ENCODE measurements at regions not wholly inside any gene's neighbourhood (a gene's known extent, or its start where the extent isn't known, plus 50 kb on each side); places are given as distances from the start of the nearest gene placed in this dataset.

DNA sequence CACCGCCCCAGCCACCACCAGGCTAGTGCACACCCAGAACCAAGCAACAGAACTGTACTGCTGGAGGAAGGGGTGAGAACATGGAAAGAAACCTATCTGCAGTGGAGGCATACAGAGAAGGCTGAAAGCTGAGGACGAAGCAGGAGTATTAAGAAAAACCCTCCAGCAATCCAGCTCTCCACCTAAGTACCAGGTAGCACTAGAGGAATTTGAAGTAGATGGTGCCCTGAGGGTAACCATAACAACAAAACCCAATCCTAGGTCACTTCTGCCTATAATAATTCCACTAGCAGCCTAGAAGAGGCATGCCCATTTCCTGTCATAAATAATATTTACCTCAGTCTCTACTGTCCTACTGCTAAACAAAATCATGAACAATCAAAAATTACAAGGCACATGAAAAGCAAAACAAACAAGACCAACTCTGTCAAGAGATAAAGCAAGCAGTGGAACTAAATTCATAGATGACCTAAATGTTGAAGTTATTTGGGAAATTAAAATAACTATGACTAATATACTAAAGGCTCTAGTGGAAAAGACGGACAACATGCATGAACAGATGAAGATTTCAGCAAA, 51.1 kb downstream of the HYCC1 start:
- no peak for DNase-seq

GRCh38 chr7:22958742-22959141, 55.2 kb downstream of the HYCC1 start:
- no peak for DNase-seq

DNA sequence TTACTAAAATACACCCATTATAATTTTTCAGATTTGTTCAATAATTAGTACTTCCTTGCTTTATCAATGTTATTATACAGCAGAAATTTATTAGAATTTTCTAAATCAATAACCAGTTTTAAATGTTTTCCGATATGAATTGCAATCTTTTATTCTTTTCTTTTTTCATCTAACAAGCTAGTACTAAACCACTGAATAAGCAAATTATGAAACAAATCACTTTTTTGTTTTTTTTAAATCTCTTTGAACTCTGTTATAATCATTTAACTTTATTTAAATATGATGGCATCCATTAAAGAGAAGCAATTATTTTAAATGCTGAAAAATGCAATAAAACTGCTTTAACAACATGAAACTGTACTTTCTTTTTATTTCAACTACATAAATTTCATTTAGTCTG, 59.7 kb downstream of the HYCC1 start:
- DNase-seq, result no peak

GRCh38 chr7:22952306-22953015, 61.5 kb downstream of the HYCC1 start:
- no peak for DNase-seq

GRCh38 chr7:22949944-22950343, 64.0 kb downstream of the HYCC1 start:
- DNase-seq, result no peak

- no peak for DNase-seq
These were observed 64.7 kb downstream of the HYCC1 start for GRCh38 chr7:22949221-22949620.

- no peak for DNase-seq
These were observed 65.2 kb downstream of the HYCC1 start for GRCh38 chr7:22948770-22949169.

DNA sequence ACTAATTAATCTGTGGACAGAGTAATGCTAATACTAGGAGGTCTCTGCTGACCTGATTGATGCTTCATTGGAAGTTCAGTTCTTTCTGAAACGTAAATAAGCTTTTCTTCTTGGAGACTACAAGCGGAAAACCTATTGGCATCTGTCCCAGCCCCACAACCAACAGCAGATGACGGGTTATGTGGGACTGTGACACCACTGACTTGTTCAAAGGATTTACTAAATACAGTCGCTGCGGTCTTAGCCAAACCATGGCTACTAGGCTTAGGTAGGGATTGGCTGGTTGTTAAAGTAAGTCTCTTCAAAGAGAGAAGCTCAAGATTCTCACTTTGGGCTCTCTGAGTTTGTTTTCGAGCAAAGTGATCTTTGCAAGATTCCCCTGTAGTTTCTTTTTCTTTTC, 68.3 kb downstream of the HYCC1 start:
- DNase-seq, result no peak

- DNase-seq, result no peak
These were observed 69.4 kb downstream of the HYCC1 start for GRCh38 chr7:22944510-22944909.

DNA sequence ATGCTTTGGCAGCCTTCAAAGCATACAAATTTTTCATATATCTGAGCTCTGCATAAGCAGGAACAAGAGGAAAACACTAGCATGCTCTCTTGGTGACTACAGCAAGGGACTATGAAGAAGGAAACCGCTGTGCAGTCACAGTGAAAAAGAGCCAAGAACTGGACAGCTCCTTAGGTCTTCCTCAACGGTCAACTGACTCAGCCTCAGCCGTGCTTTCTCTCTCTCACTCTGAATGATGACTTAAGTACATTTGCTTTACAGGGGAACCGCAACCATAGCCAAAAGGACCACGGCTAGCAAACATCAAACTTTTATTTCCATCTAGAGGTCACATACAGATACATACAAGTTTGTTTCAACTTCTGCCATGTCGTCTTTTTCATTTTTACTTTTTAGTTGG, 69.9 kb downstream of the HYCC1 start:
- no peak for DNase-seq

GRCh38 chr7:22942191-22942590, 71.7 kb downstream of the HYCC1 start:
- DNase-seq, result no peak

DNA sequence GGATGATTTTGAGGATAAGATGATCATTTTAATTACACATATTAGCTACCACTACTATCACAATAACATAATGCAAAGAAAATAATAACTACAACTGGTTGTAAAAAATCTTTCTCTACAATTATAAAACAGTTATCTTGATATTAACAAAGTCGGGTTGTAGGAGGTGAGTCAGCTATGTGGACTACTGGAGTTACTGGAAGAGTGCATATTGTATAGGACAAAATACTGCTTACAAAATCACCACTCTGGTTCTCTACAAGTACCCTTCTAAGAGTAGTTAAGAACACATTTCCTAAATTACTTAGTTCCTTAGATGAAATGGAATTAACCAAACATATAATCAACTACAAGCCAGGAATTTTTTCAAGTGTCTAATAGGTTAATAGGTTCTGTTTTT, 74.1 kb downstream of the HYCC1 start:
- DNase-seq, result no peak

GRCh38 chr7:22937946-22938345, 76.0 kb downstream of the HYCC1 start:
- no peak for DNase-seq

GRCh38 chr7:22936246-22936645, 77.7 kb downstream of the HYCC1 start:
- no peak for DNase-seq

GRCh38 chr7:22935269-22935668, 78.7 kb downstream of the HYCC1 start:
- no peak for DNase-seq

- DNase-seq, result no peak
These were observed 79.4 kb downstream of the HYCC1 start for GRCh38 chr7:22934473-22935065.

DNA sequence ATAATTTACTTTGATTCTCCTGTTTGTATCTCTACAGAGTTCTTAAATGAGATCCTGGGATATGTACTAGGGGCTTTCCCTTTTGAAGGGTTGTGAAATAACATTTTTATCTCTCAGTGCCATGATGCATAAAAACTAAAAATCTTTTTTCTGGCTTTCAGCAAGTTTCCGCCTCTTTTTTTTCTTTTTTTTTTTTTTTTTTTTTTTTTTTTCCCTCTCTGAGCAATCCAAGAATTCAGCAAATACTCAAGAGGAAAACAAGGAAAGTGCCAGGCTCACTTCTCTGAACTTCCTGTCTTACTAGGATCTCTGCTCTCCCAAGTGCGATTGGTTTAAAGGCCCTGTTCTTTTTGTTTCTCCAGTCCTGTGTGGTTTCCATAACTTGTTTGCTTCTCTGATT, 79.9 kb downstream of the HYCC1 start:
- no peak for DNase-seq

DNA sequence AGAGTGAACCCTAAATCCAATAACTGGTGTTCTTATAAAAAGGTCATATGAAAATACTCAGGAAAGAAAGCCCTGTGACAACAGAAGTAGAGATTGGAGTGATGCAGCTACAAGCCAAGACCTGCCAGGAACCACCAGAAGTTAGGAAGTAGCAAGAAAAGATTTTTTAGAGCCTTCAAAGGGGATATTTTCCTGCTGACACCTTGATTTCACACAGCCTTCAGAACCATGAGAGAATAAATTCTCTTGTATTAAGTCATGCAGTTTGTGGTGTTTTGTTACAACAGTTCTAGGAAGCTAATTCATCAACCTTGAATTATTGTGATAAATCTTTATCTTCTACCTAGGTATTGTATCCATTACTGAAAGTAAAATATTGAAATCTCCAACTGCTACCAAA, 81.0 kb downstream of the HYCC1 start:
- DNase-seq, result no peak

DNA sequence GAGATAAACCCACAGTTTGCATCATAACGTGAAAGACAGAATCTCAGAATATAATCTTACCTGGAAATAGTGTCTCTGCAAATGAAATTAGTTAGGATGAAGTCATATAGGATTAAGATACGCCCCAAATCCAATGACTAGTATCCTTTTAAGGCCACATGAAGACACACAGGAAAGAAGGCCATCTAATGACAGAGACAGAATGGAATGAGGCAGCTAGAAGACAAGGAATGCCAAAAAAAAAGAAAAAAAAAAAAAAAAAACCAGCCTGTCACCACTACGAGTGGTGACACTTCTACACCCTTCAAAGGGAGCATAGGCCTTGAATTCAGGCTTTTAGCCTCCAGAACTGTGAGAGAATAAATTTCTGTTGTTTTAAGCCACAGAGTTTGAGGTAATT, 82.9 kb downstream of the HYCC1 start:
- DNase-seq, result no peak

GRCh38 chr7:22922307-22922706, 91.6 kb downstream of the HYCC1 start:
- no peak for DNase-seq

- no peak for DNase-seq
These were observed 92.4 kb downstream of the HYCC1 start for GRCh38 chr7:22921386-22922086.

- no peak for DNase-seq
These were observed 93.3 kb downstream of the HYCC1 start for GRCh38 chr7:22920672-22921071.

- no peak for DNase-seq
These were observed 90.5 kb upstream of the TOMM7 start for GRCh38 chr7:22913158-22913557.

GRCh38 chr7:22911889-22912288, 89.2 kb upstream of the TOMM7 start:
- no peak for DNase-seq
